Colonic mucosa (tissue), 4 donors: ENCODE measurements at regions not wholly inside any gene's neighbourhood (a gene's known extent, or its start where the extent isn't known, plus 50 kb on each side); places are given as distances from the start of the nearest gene placed in this dataset.

ENCODE experiments used
- DNase-seq: peaks from one replicate; pipeline ENCODE4 v3.0.0-alpha.2; 2020
- H3K27ac ChIP-seq: fragments of 200-600 bp; one replicate; pipeline ENCODE4 v1.8.0; 2021
- H3K27me3 ChIP-seq: fragments of 200-600 bp; one replicate; pipeline ENCODE4 v1.8.0; 2021
- H3K36me3 ChIP-seq: fragments of 200-600 bp; one replicate; pipeline ENCODE4 v1.8.0; 2021
- H3K4me1 ChIP-seq: fragments of 200-600 bp; one replicate; pipeline ENCODE4 v1.8.0; 2021; ENCODE audit warnings: mild to moderate bottlenecking
- H3K4me3 ChIP-seq: fragments of 200-600 bp; one replicate; pipeline ENCODE4 v1.8.0; 2021
- H3K9ac ChIP-seq, 2 donors: one replicate each; pipeline ENCODE4 v1.7.0; 2013; ENCODE audit warnings: control low read depth in 2 of 2, low read depth in 2 of 2, low read length in 2 of 2
- H3K9me3 ChIP-seq: fragments of 200-600 bp; one replicate; pipeline ENCODE4 v1.8.0; 2021
- CTCF ChIP-seq: fragments of 200-600 bp; IDR thresholded peaks from one replicate; pipeline ENCODE4 v1.8.0; 2022; ENCODE audit warnings: antibody characterized with exemption, mild to moderate bottlenecking
- intact Hi-C: fragments of 100-400 bp; cut with DNase I; formaldehyde crosslinking; loops from one replicate; pipeline ENCODE4 v1.14.1; 2022
- donor health status: healthy.
- donor health status: DM: no; HTN: no; CAD: no.
- donor health status: DM: no; HTN: no; CAD: no.

- H3K4me1 ChIP-seq: no peaks in the 10 kb centered on the region
- no peaks in the 10 kb centered on the region for H3K27me3 ChIP-seq
- TF ChIP-seq CTCF: no peak
- intact Hi-C loops: no loop called here
- H3K4me3 ChIP-seq: no peak overlapping the region
- no peak overlapping the region for H3K27ac ChIP-seq
- H3K9ac ChIP-seq: no peak overlapping the region
- H3K9me3 ChIP-seq: no peaks in the 10 kb centered on the region
- DNase-seq: no peak
- H3K36me3 ChIP-seq: no peaks in the 10 kb centered on the region
Observed at GRCh38 chr1:5223206-5223605, 568.8 kb downstream of the AJAP1 start.

GRCh38 chr1:5222626-5223025 is 568.2 kb downstream of the AJAP1 start:
- no peak for DNase-seq
- Histone ChIP-seq H3K4me1 (no peaks in the 10 kb centered on the region), H3K27me3 (no peaks in the 10 kb centered on the region), H3K4me3 (no peak overlapping the region), H3K9ac (no peak overlapping the region), H3K9me3 (no peaks in the 10 kb centered on the region), H3K27ac (no peak overlapping the region), H3K36me3 (no peaks in the 10 kb centered on the region)
- no peak for TF ChIP-seq CTCF
- intact Hi-C loops: no loop called here

- no peak for TF ChIP-seq CTCF
- Histone ChIP-seq H3K9me3 (no peaks in the 10 kb centered on the region), H3K4me1 (no peaks in the 10 kb centered on the region), H3K9ac (no peak overlapping the region), H3K36me3 (no peaks in the 10 kb centered on the region), H3K4me3 (no peak overlapping the region), H3K27ac (no peak overlapping the region), H3K27me3 (no peaks in the 10 kb centered on the region)
- intact Hi-C loops: no loop called here
- no peak for DNase-seq
Observed at GRCh38 chr1:5221451-5221850, 567.0 kb downstream of the AJAP1 start.

GRCh38 chr1:5220821-5221220 is 566.4 kb downstream of the AJAP1 start:
- no peak for DNase-seq
- no peaks in the 10 kb centered on the region for H3K36me3 ChIP-seq
- intact Hi-C loops: no loop called here
- no peaks in the 10 kb centered on the region for H3K9me3 ChIP-seq
- no peak overlapping the region for H3K4me3 ChIP-seq
- no peak for TF ChIP-seq CTCF
- H3K27ac ChIP-seq: no peak overlapping the region
- no peaks in the 10 kb centered on the region for H3K27me3 ChIP-seq
- no peaks in the 10 kb centered on the region for H3K4me1 ChIP-seq
- H3K9ac ChIP-seq: no peak overlapping the region

GRCh38 chr1:5220421-5220820 is 566.0 kb downstream of the AJAP1 start:
- Histone ChIP-seq H3K4me1 (no peaks in the 10 kb centered on the region), H3K27me3 (no peaks in the 10 kb centered on the region), H3K4me3 (no peak overlapping the region), H3K36me3 (no peaks in the 10 kb centered on the region), H3K27ac (no peak overlapping the region), H3K9ac (no peak overlapping the region), H3K9me3 (no peaks in the 10 kb centered on the region)
- no peak for TF ChIP-seq CTCF
- intact Hi-C loops: no loop called here
- DNase-seq: no peak

- H3K9ac ChIP-seq: no peak overlapping the region
- intact Hi-C loops: no loop called here
- no peak overlapping the region for H3K27ac ChIP-seq
- no peak overlapping the region for H3K4me3 ChIP-seq
- no peaks in the 10 kb centered on the region for H3K4me1 ChIP-seq
- no peaks in the 10 kb centered on the region for H3K27me3 ChIP-seq
- TF ChIP-seq CTCF: no peak
- no peaks in the 10 kb centered on the region for H3K36me3 ChIP-seq
- DNase-seq: no peak
- no peaks in the 10 kb centered on the region for H3K9me3 ChIP-seq
Observed at GRCh38 chr1:5200006-5200405, 545.6 kb downstream of the AJAP1 start.
